Adrenal gland (tissue), 5 donors: ENCODE measurements at regions not wholly inside any gene's neighbourhood (a gene's known extent, or its start where the extent isn't known, plus 50 kb on each side); places are given as distances from the start of the nearest gene placed in this dataset.

Experiments
- CTCF ChIP-seq, 6 experiments: fragments of 450-650 bp in 4 of 6; fragments of 200-600 bp in 2 of 6; sonication (generic) in 1 of 6; IDR thresholded peaks; 1 replicate in 5 of 6; 2 replicates in 1 of 6; pipeline versions ENCODE4 v1.5.1 to v1.8.0; 2016 to 2021; ENCODE audit warnings: antibody characterized with exemption in 6 of 6, mild to moderate bottlenecking in 2 of 6, moderate library complexity in 1 of 6
- POLR2A ChIP-seq, 2 donors: fragments of 450-650 bp; IDR thresholded peaks; one replicate each; pipeline ENCODE4 v1.6.1; 2017; ENCODE audit warnings: antibody characterized with exemption in 2 of 2, mild to moderate bottlenecking in 2 of 2, moderate library complexity in 1 of 2
- donor health status: DM: no; HTN: no; CAD: no.

- TF ChIP-seq CTCF (IDR thresholded peaks at IDR 0.05) (no peak), POLR2A (IDR thresholded peaks at IDR 0.05) (no peak)
Observed at GRCh38 chr3:966341-966740, 126.5 kb upstream of the CNTN6 start.
